Fibroblast of lung (primary cell): ENCODE measurements at regions not wholly inside any gene's neighbourhood (a gene's known extent, or its start where the extent isn't known, plus 50 kb on each side); places are given as distances from the start of the nearest gene placed in this dataset.

Experiments
- DNase-seq, 2 donors: peaks; one replicate each; pipeline versions ENCODE4 v3.0.0 to v3.0.0-alpha.2; 2010; ENCODE audit warnings: low read depth in 2 of 2
- H2AFZ ChIP-seq: 2 replicates; pipeline ENCODE4 v1.5.1; 2012; ENCODE audit warnings: low read length, control low read depth, inconsistent platforms
- H3K27ac ChIP-seq: 2 replicates; pipeline ENCODE4 v1.5.1; 2011; ENCODE audit warnings: low read length, control low read depth; ENCODE audit not compliant: insufficient read depth
- H3K27me3 ChIP-seq: 2 replicates; pipeline ENCODE4 v1.5.1; 2011; ENCODE audit warnings: mild to moderate bottlenecking, low read length; ENCODE audit not compliant: control insufficient read depth, insufficient read depth
- H3K36me3 ChIP-seq: 2 replicates; pipeline ENCODE4 v1.5.1; 2011; ENCODE audit warnings: low read length; ENCODE audit not compliant: control insufficient read depth, insufficient read depth
- H3K4me1 ChIP-seq: 2 replicates; pipeline ENCODE4 v1.5.1; 2011; ENCODE audit warnings: low read length; ENCODE audit not compliant: control insufficient read depth, insufficient read depth; ENCODE audit errors: extremely low read depth
- H3K4me2 ChIP-seq: 2 replicates; pipeline ENCODE4 v1.5.1; 2011; ENCODE audit warnings: low read length, control low read depth; ENCODE audit not compliant: insufficient read depth; ENCODE audit errors: extremely low read depth
- H3K4me3 ChIP-seq, 4 experiments: fragments of 200-600 bp in 1 of 4; sonication (generic) in 1 of 4; replicated peaks in 1 of 4; 2 replicates each; pipeline ENCODE4 v1.5.1; 2011 to 2016; ENCODE audit warnings: low read length in 4 of 4, low read depth in 3 of 4, mild to moderate bottlenecking in 3 of 4, control low read depth in 2 of 4, inconsistent platforms in 1 of 4, mixed read lengths in 1 of 4; ENCODE audit not compliant: insufficient read depth in 1 of 4; ENCODE audit errors: control extremely low read depth in 1 of 4
- H3K79me2 ChIP-seq: 2 replicates; pipeline ENCODE4 v1.5.1; 2012; ENCODE audit warnings: mild to moderate bottlenecking, low read length, inconsistent platforms; ENCODE audit not compliant: control insufficient read depth, insufficient read depth
- H3K9ac ChIP-seq: 2 replicates; pipeline ENCODE4 v1.5.1; 2011; ENCODE audit warnings: mild to moderate bottlenecking, low read length, control low read depth; ENCODE audit not compliant: insufficient read depth
- H3K9me3 ChIP-seq: 2 replicates; pipeline ENCODE4 v1.5.1; 2012; ENCODE audit warnings: low read depth, low read length; ENCODE audit not compliant: control insufficient read depth, insufficient read depth
- H4K20me1 ChIP-seq: 2 replicates; pipeline ENCODE4 v1.5.1; 2011; ENCODE audit warnings: low read length; ENCODE audit not compliant: control insufficient read depth, insufficient read depth; ENCODE audit errors: extremely low read depth
- EZH2 ChIP-seq: IDR thresholded peaks from 2 replicates; pipeline ENCODE4 v1.5.1; 2012; ENCODE audit warnings: low read length, control low read depth, mild to moderate bottlenecking; ENCODE audit errors: missing control alignments
- TF ChIP-seq, protein P1 (sequence below), 2 donors: IDR thresholded peaks in 1 of 2; conservative IDR thresholded peaks in 1 of 2; 1 replicate in 1 of 2; 2 replicates in 1 of 2; pipeline ENCODE4 v1.5.1; 2011 to 2012; ENCODE audit warnings: low read length in 2 of 2, control low read depth in 1 of 2, inconsistent platforms in 1 of 2, low read depth in 1 of 2, mild to moderate bottlenecking in 1 of 2

DNA sequence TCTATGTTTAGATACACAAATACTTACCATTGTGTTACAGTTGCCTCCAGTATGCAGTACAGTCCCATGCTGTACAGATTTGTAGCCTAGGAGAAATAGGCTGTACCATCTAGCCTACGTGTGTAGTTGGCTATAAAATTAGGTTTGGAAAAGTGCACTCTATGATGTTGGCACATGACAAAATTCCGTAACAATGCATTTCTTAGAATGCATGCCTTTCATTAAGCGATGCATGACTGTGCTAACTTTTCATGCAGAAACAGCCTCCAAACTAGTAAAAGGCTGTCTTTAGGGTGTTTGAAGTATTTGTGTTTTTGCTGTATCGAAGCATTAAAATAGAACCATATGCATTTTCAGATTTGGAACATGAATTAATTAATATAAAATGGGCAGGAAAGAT is 157.9 kb downstream of the RMI1 start:
- no peak for DNase-seq
- Histone ChIP-seq H3K36me3 (no peaks in the 10 kb centered on the region), H3K27me3 (peaks cover 29% of the 10 kb centered on the region), H3K79me2 (no peaks in the 10 kb centered on the region), H4K20me1 (no peaks in the 10 kb centered on the region), H3K4me1 (no peaks in the 10 kb centered on the region), H3K4me3 (no peak overlapping the region), H3K4me2 (no peak overlapping the region), H3K27ac (no peak overlapping the region), H3K9ac (no peak overlapping the region), H3K9me3 (no peaks in the 10 kb centered on the region), H2AFZ (no peak overlapping the region)
- TF ChIP-seq, protein P1, sequence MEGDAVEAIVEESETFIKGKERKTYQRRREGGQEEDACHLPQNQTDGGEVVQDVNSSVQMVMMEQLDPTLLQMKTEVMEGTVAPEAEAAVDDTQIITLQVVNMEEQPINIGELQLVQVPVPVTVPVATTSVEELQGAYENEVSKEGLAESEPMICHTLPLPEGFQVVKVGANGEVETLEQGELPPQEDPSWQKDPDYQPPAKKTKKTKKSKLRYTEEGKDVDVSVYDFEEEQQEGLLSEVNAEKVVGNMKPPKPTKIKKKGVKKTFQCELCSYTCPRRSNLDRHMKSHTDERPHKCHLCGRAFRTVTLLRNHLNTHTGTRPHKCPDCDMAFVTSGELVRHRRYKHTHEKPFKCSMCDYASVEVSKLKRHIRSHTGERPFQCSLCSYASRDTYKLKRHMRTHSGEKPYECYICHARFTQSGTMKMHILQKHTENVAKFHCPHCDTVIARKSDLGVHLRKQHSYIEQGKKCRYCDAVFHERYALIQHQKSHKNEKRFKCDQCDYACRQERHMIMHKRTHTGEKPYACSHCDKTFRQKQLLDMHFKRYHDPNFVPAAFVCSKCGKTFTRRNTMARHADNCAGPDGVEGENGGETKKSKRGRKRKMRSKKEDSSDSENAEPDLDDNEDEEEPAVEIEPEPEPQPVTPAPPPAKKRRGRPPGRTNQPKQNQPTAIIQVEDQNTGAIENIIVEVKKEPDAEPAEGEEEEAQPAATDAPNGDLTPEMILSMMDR (conservative IDR thresholded peaks at IDR 0.05 in 1 of 2, IDR thresholded peaks at IDR 0.05 in 1 of 2; ENCODE audit: low read depth in 1 of 2, low read length in 2 of 2), result no peak
- no peak for TF ChIP-seq EZH2

DNA sequence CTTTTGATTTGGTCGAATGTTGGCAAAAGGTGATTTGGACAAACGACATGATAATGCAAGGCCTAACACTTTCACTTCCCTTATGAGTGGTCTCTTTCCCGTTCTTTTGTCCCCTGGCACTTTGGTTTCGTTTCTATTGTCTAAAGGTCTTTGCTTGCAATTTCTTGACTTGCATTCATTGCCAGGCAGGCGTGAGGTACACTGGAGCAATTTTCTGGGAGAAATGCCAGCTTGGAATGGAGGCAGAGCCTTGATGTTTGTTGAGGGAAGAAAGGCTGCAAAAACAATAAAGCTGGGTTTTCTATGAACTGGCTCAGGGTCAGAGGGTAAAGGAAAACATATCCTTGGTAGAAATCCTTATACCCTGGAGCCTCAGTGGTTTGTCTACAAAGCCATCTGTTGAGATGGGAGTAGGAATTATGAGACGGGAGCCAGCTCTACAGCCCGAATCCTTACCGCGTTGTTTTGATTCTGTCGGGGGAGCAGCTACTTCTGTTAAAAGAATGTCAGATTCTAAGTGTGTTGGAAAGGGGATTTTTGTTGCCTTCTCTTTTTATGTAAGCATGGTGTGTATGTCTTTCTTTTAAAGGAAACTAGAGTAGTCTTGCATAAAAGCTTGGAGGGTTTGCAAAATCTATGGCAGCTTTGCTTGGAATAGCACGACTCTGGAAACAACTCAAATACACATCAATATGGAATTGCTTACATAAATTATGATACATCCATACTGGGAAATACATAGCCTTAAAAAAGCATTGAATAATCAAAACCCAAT is 158.9 kb downstream of the RMI1 start:
- H3K4me3 ChIP-seq, result peak overlapping the region in 2 of 4 experiments; percentile 4 to 15
- no peak overlapping the region for H3K27ac ChIP-seq
- H4K20me1 ChIP-seq, result no peaks in the 10 kb centered on the region
- peaks cover 29% of the 10 kb centered on the region for H3K27me3 ChIP-seq
- TF ChIP-seq, protein P1 (conservative IDR thresholded peaks at IDR 0.05 in 1 of 2, IDR thresholded peaks at IDR 0.05 in 1 of 2; ENCODE audit: low read depth in 1 of 2, low read length in 2 of 2), result no peak
- TF ChIP-seq EZH2, result no peak
- no peaks in the 10 kb centered on the region for H3K4me1 ChIP-seq
- H2AFZ ChIP-seq, result no peak overlapping the region
- no peaks in the 10 kb centered on the region for H3K79me2 ChIP-seq
- H3K9ac ChIP-seq, result no peak overlapping the region
- no peaks in the 10 kb centered on the region for H3K9me3 ChIP-seq
- no peaks in the 10 kb centered on the region for H3K36me3 ChIP-seq
- DNase-seq, result peak; percentile 44 to 81
- H3K4me2 ChIP-seq, result peak overlapping the region; percentile 25

DNA sequence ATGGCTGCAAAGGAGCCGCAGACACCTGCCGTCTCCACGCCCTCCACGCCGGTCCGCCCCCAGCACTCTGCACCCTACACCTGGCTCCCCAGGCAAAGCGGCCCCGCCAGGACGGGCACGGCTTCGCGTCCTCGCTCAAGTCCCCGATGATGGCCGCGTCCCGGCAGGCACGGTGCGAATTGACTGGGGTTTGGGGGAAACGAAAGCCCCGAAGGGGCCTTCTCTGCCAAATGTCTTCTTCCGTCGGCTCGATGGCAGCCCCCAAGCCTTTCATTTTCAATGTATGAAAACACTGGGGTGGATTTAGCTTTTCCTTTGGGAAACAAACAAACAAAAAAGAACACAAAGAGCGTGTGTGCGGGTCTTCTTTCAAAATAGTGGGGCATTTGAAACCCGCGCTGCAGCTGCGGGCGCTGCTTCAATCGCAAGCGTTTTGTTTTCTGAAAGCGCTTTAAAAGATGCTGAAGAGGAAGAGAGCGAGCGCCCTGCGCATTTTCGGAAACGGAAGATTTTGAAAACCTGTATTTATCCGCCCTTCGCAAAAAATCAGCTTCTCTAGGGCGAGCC is 160.0 kb downstream of the RMI1 start:
- Histone ChIP-seq H3K9ac (no peak overlapping the region), H3K27ac (no peak overlapping the region), H3K4me1 (no peaks in the 10 kb centered on the region), H3K9me3 (no peaks in the 10 kb centered on the region), H3K4me3 (peak overlapping the region; percentile 40 to 61 (median 52)), H3K36me3 (no peaks in the 10 kb centered on the region), H3K79me2 (no peaks in the 10 kb centered on the region), H3K4me2 (peak overlapping the region; percentile 78), H2AFZ (peak overlapping the region; percentile 14), H4K20me1 (no peaks in the 10 kb centered on the region), H3K27me3 (peaks cover 29% of the 10 kb centered on the region)
- TF ChIP-seq EZH2, result no peak
- TF ChIP-seq, protein P1 (conservative IDR thresholded peaks at IDR 0.05 in 1 of 2, IDR thresholded peaks at IDR 0.05 in 1 of 2; ENCODE audit: low read depth in 1 of 2, low read length in 2 of 2), result no peak
- peak; percentile 12 to 43 for DNase-seq
